ENCODE measurements at regions not wholly inside any gene's neighbourhood (a gene's known extent, or its start where the extent isn't known, plus 50 kb on each side); places are given as distances from the start of the nearest gene placed in this dataset.

- in situ Hi-C loops (cut with MboI) (no loop called here), intact Hi-C loops (cut with micrococcal nuclease) (no loop called here)
- peak; percentile 47; the same call in 2 of the 3 replicates for ATAC-seq
- no peak overlapping the region for H3K4me3 ChIP-seq
- CTCF ChIA-PET (ENCODE audit: low intra/inter-chr PET ratio), result no interaction called here
- no peaks in the 10 kb centered on the region for H3K4me1 ChIP-seq (replicated peaks in 1 of 2; ENCODE audit: control insufficient read depth in 2 of 2, insufficient read depth in 2 of 2, low read length in 2 of 2)
- H3K36me3 ChIP-seq (ENCODE audit: control insufficient read depth, insufficient read depth, low read length), result no peaks in the 10 kb centered on the region
- H2AFZ ChIP-seq (ENCODE audit: low read depth, low read length), result no peak overlapping the region
- no peaks in the 10 kb centered on the region for H3K79me2 ChIP-seq (ENCODE audit: control insufficient read depth, insufficient read depth, low read length)
- FAIRE-seq, result no peak
- 29% methylated on average over 1 of the region's 2 CpGs for WGBS (ENCODE audit: insufficient coverage, low coverage, missing lambda C conversion rate)
- no peak overlapping the region for H3K9ac ChIP-seq (ENCODE audit: insufficient read depth in 1 of 2, low read depth in 2 of 2, low read length in 2 of 2)
- DNase-seq (ENCODE audit: extremely low read depth in 1 of 4, low spot score in 3 of 4), result no peak
- H3K27ac ChIP-seq (ENCODE audit: extremely low read depth, low read depth, low read length), result no peak overlapping the region
- H3K9me3 ChIP-seq (replicated peaks; ENCODE audit: control insufficient read depth, insufficient read depth, low read depth, low read length), result no peaks in the 10 kb centered on the region
- no peaks in the 10 kb centered on the region for H3K9me1 ChIP-seq (ENCODE audit: control insufficient read depth, insufficient read depth, low read length)
- H3K4me2 ChIP-seq (ENCODE audit: insufficient read depth, low read length), result no peak overlapping the region
- no TSS peak for BruUV-seq (replicated peaks)
- peaks cover 0 to 35% of the 10 kb centered on the region in 2 experiments; a peak in 3 of 5 replicates for H3K27me3 ChIP-seq (ENCODE audit: control insufficient read depth in 2 of 2, insufficient read depth in 2 of 2, low read length in 2 of 2)
- TF ChIP-seq ZSCAN32 (CRISPR knock-in tag; IDR thresholded peaks at IDR 0.05), result no peak
- no peak for TF ChIP-seq NONO (IDR thresholded peaks at IDR 0.05; ENCODE audit: low read depth in 2 of 2, low read length in 1 of 2)
- no peak for TF ChIP-seq GTF2A2 (tag; IDR thresholded peaks at IDR 0.05)
- no peak for TF ChIP-seq ZNF699 (CRISPR knock-in tag; IDR thresholded peaks at IDR 0.05; ENCODE audit: insufficient replicate concordance)
- TF ChIP-seq STAT5B (CRISPR knock-in tag; IDR thresholded peaks at IDR 0.05), result no peak
- TF ChIP-seq BRF2 (IDR thresholded peaks at IDR 0.05; ENCODE audit: borderline replicate concordance, insufficient read depth, insufficient read length), result no peak
- POLR2A ChIA-PET, result no interaction called here
- no peaks in the 10 kb centered on the region for H4K20me1 ChIP-seq (replicated peaks; ENCODE audit: control insufficient read depth, insufficient read depth, low read length)
These were observed 211.0 kb downstream of the HAUS1 start for GRCh38 chr18:46315161-46315560.
